ENCODE measurements at regions not wholly inside any gene's neighbourhood (a gene's known extent, or its start where the extent isn't known, plus 50 kb on each side); places are given as distances from the start of the nearest gene placed in this dataset.
A peak's percentile ranks its signal among the peaks of the same experiment; 100 is the strongest.

DNA sequence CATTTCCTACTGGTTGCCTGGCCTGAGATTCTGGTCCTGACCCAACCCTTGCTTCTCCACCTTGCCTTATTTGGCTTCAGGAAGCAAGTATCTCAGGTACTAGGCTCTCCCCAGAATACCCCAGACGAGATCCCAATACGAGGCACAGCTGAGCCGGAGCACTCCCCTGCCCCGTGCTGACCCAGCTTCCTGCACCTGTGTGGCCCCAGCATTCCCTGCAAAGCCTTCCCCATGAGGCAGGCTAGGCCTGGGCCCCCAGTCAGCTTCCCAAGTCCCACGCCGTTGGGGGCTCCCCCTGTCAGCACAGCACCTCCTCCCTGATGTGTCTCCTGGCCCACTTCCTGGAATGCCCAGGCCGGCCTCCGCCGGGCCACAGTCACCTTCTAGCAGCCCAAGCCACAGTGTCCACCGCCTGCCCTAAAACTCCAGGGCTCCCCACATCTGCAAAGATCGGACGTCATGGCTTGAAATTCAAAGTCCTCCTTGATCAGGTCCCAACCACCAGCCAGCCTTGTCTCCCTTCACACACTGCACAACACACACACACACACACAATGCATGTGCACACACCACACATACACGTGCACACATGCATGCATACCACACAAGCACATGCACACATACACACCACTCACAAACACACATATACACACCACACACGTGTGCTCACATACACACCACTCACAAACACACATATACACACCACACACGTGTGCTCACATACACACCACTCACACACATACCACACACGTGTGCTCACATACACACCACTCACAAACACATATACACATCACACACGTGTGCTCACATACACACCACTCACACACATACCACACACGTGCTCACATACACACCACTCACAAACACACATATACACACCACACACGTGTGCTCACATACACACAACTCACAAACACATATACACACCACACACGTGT is 78.9 kb upstream of the FOXK1 start:
- DNase-seq (ENCODE audit: low spot score) (no peak), ATAC-seq (peak; percentile 46; the same call in 2 of the 3 replicates)
- Mint-ChIP-seq H3K9me3 (peaks cover 36% of the 10 kb centered on the region), H3K36me3 (ENCODE audit: low read depth) (no peaks in the 10 kb centered on the region; the same call in 2 of the 3 replicates), H3K27me3 (ENCODE audit: insufficient read depth, low read depth, poor library complexity) (peaks cover 7% of the 10 kb centered on the region), H3K4me3 (no peak overlapping the region), H3K27ac (no peak overlapping the region), H3K4me1 (peaks cover 2% of the 10 kb centered on the region; the same call in 1 of the 3 replicates)
- no peak overlapping the region for H3K4me3 ChIP-seq
- H3K36me3 ChIP-seq (ENCODE audit: insufficient read depth): no peaks in the 10 kb centered on the region
- no peaks in the 10 kb centered on the region for H3K9me2 ChIP-seq (ENCODE audit: insufficient read depth)
- H3K27ac ChIP-seq (ENCODE audit: low read depth): no peak overlapping the region
- H4K20me1 ChIP-seq (replicated peaks; ENCODE audit: insufficient read depth): no peaks in the 10 kb centered on the region
- no peaks in the 10 kb centered on the region for H3K27me3 ChIP-seq (ENCODE audit: insufficient read depth)
- no peaks in the 10 kb centered on the region for H3K79me2 ChIP-seq (replicated peaks; ENCODE audit: insufficient read depth)
- H3K4me2 ChIP-seq: no peak overlapping the region
- TF ChIP-seq, protein P1, sequence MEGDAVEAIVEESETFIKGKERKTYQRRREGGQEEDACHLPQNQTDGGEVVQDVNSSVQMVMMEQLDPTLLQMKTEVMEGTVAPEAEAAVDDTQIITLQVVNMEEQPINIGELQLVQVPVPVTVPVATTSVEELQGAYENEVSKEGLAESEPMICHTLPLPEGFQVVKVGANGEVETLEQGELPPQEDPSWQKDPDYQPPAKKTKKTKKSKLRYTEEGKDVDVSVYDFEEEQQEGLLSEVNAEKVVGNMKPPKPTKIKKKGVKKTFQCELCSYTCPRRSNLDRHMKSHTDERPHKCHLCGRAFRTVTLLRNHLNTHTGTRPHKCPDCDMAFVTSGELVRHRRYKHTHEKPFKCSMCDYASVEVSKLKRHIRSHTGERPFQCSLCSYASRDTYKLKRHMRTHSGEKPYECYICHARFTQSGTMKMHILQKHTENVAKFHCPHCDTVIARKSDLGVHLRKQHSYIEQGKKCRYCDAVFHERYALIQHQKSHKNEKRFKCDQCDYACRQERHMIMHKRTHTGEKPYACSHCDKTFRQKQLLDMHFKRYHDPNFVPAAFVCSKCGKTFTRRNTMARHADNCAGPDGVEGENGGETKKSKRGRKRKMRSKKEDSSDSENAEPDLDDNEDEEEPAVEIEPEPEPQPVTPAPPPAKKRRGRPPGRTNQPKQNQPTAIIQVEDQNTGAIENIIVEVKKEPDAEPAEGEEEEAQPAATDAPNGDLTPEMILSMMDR (conservative IDR thresholded peaks at IDR 0.05; ENCODE audit: low read depth in 2 of 2): no peak
- TF ChIP-seq NANOG (IDR thresholded peaks at IDR 0.05; ENCODE audit: borderline replicate concordance) (no peak), ZNF331 (CRISPR knock-in tag; IDR thresholded peaks at IDR 0.05; ENCODE audit: low read depth) (no peak), POLR2AphosphoS5 (IDR thresholded peaks at IDR 0.05; ENCODE audit: low read depth) (no peak), EZH2 (IDR thresholded peaks at IDR 0.05; ENCODE audit: low read depth, unreplicated experiment) (no peak), EZH2phosphoT487 (IDR thresholded peaks at IDR 0.05; ENCODE audit: unreplicated experiment) (no peak), JUNB (IDR thresholded peaks at IDR 0.05; ENCODE audit: unreplicated experiment) (no peak), STAT1 (IDR thresholded peaks at IDR 0.05; ENCODE audit: unreplicated experiment) (no peak), CREB1 (CRISPR knock-in tag; IDR thresholded peaks at IDR 0.05; ENCODE audit: low read depth) (no peak), ZNF114 (CRISPR knock-in tag; IDR thresholded peaks at IDR 0.05) (no peak)
- TF ChIP-seq, protein P2, sequence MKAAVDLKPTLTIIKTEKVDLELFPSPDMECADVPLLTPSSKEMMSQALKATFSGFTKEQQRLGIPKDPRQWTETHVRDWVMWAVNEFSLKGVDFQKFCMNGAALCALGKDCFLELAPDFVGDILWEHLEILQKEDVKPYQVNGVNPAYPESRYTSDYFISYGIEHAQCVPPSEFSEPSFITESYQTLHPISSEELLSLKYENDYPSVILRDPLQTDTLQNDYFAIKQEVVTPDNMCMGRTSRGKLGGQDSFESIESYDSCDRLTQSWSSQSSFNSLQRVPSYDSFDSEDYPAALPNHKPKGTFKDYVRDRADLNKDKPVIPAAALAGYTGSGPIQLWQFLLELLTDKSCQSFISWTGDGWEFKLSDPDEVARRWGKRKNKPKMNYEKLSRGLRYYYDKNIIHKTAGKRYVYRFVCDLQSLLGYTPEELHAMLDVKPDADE (IDR thresholded peaks at IDR 0.05): no peak
- TF ChIP-seq, protein P3, sequence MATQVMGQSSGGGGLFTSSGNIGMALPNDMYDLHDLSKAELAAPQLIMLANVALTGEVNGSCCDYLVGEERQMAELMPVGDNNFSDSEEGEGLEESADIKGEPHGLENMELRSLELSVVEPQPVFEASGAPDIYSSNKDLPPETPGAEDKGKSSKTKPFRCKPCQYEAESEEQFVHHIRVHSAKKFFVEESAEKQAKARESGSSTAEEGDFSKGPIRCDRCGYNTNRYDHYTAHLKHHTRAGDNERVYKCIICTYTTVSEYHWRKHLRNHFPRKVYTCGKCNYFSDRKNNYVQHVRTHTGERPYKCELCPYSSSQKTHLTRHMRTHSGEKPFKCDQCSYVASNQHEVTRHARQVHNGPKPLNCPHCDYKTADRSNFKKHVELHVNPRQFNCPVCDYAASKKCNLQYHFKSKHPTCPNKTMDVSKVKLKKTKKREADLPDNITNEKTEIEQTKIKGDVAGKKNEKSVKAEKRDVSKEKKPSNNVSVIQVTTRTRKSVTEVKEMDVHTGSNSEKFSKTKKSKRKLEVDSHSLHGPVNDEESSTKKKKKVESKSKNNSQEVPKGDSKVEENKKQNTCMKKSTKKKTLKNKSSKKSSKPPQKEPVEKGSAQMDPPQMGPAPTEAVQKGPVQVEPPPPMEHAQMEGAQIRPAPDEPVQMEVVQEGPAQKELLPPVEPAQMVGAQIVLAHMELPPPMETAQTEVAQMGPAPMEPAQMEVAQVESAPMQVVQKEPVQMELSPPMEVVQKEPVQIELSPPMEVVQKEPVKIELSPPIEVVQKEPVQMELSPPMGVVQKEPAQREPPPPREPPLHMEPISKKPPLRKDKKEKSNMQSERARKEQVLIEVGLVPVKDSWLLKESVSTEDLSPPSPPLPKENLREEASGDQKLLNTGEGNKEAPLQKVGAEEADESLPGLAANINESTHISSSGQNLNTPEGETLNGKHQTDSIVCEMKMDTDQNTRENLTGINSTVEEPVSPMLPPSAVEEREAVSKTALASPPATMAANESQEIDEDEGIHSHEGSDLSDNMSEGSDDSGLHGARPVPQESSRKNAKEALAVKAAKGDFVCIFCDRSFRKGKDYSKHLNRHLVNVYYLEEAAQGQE (IDR thresholded peaks at IDR 0.05; ENCODE audit: unreplicated experiment): no peak
- TF ChIP-seq, protein P4, sequence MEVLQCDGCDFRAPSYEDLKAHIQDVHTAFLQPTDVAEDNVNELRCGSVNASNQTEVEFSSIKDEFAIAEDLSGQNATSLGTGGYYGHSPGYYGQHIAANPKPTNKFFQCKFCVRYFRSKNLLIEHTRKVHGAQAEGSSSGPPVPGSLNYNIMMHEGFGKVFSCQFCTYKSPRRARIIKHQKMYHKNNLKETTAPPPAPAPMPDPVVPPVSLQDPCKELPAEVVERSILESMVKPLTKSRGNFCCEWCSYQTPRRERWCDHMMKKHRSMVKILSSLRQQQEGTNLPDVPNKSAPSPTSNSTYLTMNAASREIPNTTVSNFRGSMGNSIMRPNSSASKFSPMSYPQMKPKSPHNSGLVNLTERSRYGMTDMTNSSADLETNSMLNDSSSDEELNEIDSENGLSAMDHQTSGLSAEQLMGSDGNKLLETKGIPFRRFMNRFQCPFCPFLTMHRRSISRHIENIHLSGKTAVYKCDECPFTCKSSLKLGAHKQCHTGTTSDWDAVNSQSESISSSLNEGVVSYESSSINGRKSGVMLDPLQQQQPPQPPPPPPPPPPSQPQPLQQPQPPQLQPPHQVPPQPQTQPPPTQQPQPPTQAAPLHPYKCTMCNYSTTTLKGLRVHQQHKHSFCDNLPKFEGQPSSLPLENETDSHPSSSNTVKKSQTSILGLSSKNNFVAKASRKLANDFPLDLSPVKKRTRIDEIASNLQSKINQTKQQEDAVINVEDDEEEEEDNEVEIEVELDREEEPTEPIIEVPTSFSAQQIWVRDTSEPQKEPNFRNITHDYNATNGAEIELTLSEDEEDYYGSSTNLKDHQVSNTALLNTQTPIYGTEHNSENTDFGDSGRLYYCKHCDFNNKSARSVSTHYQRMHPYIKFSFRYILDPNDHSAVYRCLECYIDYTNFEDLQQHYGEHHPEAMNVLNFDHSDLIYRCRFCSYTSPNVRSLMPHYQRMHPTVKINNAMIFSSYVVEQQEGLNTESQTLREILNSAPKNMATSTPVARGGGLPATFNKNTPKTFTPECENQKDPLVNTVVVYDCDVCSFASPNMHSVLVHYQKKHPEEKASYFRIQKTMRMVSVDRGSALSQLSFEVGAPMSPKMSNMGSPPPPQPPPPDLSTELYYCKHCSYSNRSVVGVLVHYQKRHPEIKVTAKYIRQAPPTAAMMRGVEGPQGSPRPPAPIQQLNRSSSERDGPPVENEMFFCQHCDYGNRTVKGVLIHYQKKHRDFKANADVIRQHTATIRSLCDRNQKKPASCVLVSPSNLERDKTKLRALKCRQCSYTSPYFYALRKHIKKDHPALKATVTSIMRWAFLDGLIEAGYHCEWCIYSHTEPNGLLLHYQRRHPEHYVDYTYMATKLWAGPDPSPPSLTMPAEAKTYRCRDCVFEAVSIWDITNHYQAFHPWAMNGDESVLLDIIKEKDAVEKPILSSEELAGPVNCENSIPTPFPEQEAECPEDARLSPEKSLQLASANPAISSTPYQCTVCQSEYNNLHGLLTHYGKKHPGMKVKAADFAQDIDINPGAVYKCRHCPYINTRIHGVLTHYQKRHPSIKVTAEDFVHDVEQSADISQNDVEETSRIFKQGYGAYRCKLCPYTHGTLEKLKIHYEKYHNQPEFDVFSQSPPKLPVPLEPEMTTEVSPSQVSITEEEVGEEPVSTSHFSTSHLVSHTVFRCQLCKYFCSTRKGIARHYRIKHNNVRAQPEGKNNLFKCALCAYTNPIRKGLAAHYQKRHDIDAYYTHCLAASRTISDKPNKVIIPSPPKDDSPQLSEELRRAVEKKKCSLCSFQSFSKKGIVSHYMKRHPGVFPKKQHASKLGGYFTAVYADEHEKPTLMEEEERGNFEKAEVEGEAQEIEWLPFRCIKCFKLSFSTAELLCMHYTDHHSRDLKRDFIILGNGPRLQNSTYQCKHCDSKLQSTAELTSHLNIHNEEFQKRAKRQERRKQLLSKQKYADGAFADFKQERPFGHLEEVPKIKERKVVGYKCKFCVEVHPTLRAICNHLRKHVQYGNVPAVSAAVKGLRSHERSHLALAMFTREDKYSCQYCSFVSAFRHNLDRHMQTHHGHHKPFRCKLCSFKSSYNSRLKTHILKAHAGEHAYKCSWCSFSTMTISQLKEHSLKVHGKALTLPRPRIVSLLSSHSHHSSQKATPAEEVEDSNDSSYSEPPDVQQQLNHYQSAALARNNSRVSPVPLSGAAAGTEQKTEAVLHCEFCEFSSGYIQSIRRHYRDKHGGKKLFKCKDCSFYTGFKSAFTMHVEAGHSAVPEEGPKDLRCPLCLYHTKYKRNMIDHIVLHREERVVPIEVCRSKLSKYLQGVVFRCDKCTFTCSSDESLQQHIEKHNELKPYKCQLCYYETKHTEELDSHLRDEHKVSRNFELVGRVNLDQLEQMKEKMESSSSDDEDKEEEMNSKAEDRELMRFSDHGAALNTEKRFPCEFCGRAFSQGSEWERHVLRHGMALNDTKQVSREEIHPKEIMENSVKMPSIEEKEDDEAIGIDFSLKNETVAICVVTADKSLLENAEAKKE (CRISPR knock-in tag; IDR thresholded peaks at IDR 0.05): no peak
- H3K4me1 ChIP-seq (ENCODE audit: insufficient read depth): peaks cover 3% of the 10 kb centered on the region; the same call in 1 of the 2 replicates
- H3F3A ChIP-seq (replicated peaks; ENCODE audit: low read depth): peaks cover 4% of the 10 kb centered on the region
- H2AFZ ChIP-seq: no peak overlapping the region
